ENCODE measurements at regions not wholly inside any gene's neighbourhood (a gene's known extent, or its start where the extent isn't known, plus 50 kb on each side); places are given as distances from the start of the nearest gene placed in this dataset.

DNA sequence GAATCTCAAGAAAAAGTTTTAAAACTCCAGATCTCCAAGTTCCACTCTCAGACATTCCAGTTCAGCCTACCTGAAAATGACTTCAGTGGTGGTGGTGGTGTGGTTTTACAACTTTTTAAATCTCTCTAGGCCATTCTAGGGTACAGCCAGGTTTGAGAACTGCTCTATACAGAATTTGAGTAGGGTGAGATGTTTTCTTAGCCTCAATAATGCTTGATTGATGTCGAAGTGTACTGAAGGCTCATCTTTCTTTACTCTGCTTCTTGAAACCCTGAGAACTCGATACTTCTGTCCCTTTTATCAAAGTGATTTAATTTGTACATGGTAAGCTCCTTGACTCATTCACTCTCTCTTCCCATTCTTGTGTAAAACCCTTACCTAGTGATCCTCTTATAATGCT, 143.8 kb downstream of the FAM124B start:
- H3K27ac Mint-ChIP-seq = no peak overlapping the region
- peaks cover 23% of the 10 kb centered on the region for H3K4me1 Mint-ChIP-seq
- H3K9me3 Mint-ChIP-seq = no peaks in the 10 kb centered on the region
- no peaks in the 10 kb centered on the region for H3K36me3 Mint-ChIP-seq
- no peak overlapping the region for H3K4me3 Mint-ChIP-seq
- H3K27me3 Mint-ChIP-seq (ENCODE audit: low read depth) = no peaks in the 10 kb centered on the region
- TF ChIP-seq, protein P1, sequence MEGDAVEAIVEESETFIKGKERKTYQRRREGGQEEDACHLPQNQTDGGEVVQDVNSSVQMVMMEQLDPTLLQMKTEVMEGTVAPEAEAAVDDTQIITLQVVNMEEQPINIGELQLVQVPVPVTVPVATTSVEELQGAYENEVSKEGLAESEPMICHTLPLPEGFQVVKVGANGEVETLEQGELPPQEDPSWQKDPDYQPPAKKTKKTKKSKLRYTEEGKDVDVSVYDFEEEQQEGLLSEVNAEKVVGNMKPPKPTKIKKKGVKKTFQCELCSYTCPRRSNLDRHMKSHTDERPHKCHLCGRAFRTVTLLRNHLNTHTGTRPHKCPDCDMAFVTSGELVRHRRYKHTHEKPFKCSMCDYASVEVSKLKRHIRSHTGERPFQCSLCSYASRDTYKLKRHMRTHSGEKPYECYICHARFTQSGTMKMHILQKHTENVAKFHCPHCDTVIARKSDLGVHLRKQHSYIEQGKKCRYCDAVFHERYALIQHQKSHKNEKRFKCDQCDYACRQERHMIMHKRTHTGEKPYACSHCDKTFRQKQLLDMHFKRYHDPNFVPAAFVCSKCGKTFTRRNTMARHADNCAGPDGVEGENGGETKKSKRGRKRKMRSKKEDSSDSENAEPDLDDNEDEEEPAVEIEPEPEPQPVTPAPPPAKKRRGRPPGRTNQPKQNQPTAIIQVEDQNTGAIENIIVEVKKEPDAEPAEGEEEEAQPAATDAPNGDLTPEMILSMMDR (IDR thresholded peaks at IDR 0.05; ENCODE audit: unreplicated experiment) = no peak
- no peak for DNase-seq (ENCODE audit: low spot score in 2 of 2, unreplicated experiment in 2 of 2)

DNA sequence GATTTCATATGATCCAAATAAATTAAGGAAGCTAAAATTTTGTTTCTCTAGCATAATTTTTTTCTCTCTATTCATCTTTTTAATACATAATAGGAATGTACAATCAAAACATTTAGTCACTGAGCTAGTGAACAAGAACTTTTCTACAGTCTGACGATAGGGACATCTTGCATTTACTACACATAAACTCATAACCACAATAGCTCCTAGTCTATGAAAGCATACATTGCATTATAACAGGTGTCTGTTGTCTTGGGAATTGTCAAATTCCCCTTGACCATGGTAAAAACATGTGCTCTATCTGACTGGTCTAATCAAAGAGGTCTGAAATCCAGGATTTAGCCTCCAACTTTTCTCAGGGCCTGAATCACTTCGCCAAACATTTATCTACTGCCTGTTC, 144.8 kb downstream of the FAM124B start:
- peaks cover 24% of the 10 kb centered on the region for H3K4me1 Mint-ChIP-seq
- DNase-seq (ENCODE audit: low spot score in 2 of 2, unreplicated experiment in 2 of 2) = no peak
- no peaks in the 10 kb centered on the region for H3K36me3 Mint-ChIP-seq
- H3K27me3 Mint-ChIP-seq (ENCODE audit: low read depth) = no peaks in the 10 kb centered on the region
- no peak overlapping the region for H3K27ac Mint-ChIP-seq
- no peak overlapping the region for H3K4me3 Mint-ChIP-seq
- TF ChIP-seq, protein P1 (IDR thresholded peaks at IDR 0.05; ENCODE audit: unreplicated experiment) = no peak
- no peaks in the 10 kb centered on the region for H3K9me3 Mint-ChIP-seq

DNA sequence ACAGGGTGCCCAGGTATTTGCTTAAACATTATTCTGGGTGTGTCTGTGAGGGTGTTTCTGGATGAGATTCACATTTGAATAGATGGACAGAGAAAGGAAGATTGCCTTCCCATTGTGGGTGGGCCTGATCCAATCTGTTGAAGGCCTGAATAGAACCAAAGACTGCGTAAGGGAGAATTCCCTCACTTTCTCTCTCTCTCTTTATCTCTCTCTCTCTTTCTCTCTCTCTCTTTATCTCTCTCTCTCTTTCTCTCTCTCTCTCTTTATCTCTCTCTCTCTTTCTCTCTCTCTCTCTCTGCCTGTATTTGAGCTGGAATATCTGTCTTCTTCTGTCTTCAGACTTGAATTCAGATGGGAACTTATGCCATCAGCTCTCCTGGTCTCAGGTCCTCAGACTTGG, 148.4 kb downstream of the FAM124B start:
- DNase-seq (ENCODE audit: low spot score in 2 of 2, unreplicated experiment in 2 of 2) = no peak
- TF ChIP-seq, protein P1 (IDR thresholded peaks at IDR 0.05; ENCODE audit: unreplicated experiment) = no peak
- H3K9me3 Mint-ChIP-seq = peaks cover 3% of the 10 kb centered on the region
- no peak overlapping the region for H3K4me3 Mint-ChIP-seq
- H3K27me3 Mint-ChIP-seq (ENCODE audit: low read depth) = no peaks in the 10 kb centered on the region
- H3K36me3 Mint-ChIP-seq = no peaks in the 10 kb centered on the region
- H3K4me1 Mint-ChIP-seq = peaks cover 9% of the 10 kb centered on the region
- no peak overlapping the region for H3K27ac Mint-ChIP-seq

DNA sequence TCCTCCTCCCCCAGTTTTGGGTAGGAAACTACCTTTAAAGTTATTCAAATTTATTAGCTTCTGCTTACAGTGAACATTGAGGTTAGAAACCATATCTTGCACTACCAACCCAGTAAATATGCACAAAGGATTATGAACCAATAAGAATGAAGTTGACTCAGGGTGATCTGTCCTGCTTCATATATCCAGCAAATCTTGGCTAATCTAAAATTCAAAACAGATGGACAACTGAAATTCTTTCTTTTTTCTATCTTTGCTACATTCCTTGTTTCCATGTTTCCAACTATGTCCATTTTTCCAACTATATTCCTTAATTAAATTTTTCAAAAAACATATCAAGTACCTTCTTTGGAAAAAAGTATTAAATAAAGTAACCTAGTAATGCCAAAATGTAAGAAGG, 149.3 kb downstream of the FAM124B start:
- DNase-seq (ENCODE audit: low spot score in 2 of 2, unreplicated experiment in 2 of 2) = no peak
- H3K27me3 Mint-ChIP-seq (ENCODE audit: low read depth) = no peaks in the 10 kb centered on the region
- no peak overlapping the region for H3K27ac Mint-ChIP-seq
- TF ChIP-seq, protein P1 (IDR thresholded peaks at IDR 0.05; ENCODE audit: unreplicated experiment) = no peak
- H3K4me1 Mint-ChIP-seq = peaks cover 6% of the 10 kb centered on the region
- no peak overlapping the region for H3K4me3 Mint-ChIP-seq
- H3K36me3 Mint-ChIP-seq = no peaks in the 10 kb centered on the region
- H3K9me3 Mint-ChIP-seq = peaks cover 3% of the 10 kb centered on the region

- DNase-seq (ENCODE audit: low spot score in 2 of 2, unreplicated experiment in 2 of 2) = no peak
- peaks cover 3% of the 10 kb centered on the region for H3K9me3 Mint-ChIP-seq
- TF ChIP-seq, protein P1 (IDR thresholded peaks at IDR 0.05; ENCODE audit: unreplicated experiment) = no peak
- no peak overlapping the region for H3K4me3 Mint-ChIP-seq
- no peaks in the 10 kb centered on the region for H3K27me3 Mint-ChIP-seq (ENCODE audit: low read depth)
- H3K36me3 Mint-ChIP-seq = no peaks in the 10 kb centered on the region
- H3K27ac Mint-ChIP-seq = no peak overlapping the region
- H3K4me1 Mint-ChIP-seq = peaks cover 6% of the 10 kb centered on the region
Measured at GRCh38 chr2:224248944-224249371, 152.9 kb downstream of the FAM124B start.

- DNase-seq (ENCODE audit: low spot score in 2 of 2, unreplicated experiment in 2 of 2) = no peak
- H3K4me3 Mint-ChIP-seq = no peak overlapping the region
Measured at GRCh38 chr2:224242561-224242960, 159.3 kb downstream of the FAM124B start.

More at GRCh38 chr2:224242561-224242960, 159.3 kb downstream of the FAM124B start:
- TF ChIP-seq, protein P1 (IDR thresholded peaks at IDR 0.05; ENCODE audit: unreplicated experiment) = no peak
- no peaks in the 10 kb centered on the region for H3K9me3 Mint-ChIP-seq
- H3K27ac Mint-ChIP-seq = no peak overlapping the region
- H3K4me1 Mint-ChIP-seq = peaks cover 9% of the 10 kb centered on the region
- H3K36me3 Mint-ChIP-seq = no peaks in the 10 kb centered on the region
- no peaks in the 10 kb centered on the region for H3K27me3 Mint-ChIP-seq (ENCODE audit: low read depth)
